Fibroblast of skin of abdomen (primary cell): ENCODE measurements at regions not wholly inside any gene's neighbourhood (a gene's known extent, or its start where the extent isn't known, plus 50 kb on each side); places are given as distances from the start of the nearest gene placed in this dataset.
A peak's percentile ranks its signal among the peaks of the same experiment; 100 is the strongest.

Experiments used
- DNase-seq: peaks from one replicate; pipeline ENCODE4 v3.0.0-alpha.2; 2013

DNA sequence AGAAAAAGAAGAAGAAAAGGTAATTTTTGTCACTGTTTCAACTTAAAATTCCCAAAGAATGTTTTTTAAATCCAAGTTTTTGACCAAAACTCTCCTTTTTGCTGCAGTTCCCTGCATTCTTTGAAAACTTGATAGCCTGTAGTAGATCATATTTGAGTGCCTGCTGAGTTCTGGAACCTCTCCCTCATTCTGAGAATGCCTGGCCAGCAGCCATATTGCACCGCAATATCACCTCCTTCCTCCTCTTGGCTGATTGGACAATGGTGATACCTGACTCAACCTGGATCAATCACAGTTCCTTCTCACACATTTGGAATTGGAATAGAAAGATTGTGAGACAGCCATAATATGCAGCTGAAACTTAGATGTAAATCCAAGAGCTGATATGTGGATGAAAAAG lies 97.6 kb upstream of the GAP43 start:
- DNase-seq: peak; percentile 32

DNA sequence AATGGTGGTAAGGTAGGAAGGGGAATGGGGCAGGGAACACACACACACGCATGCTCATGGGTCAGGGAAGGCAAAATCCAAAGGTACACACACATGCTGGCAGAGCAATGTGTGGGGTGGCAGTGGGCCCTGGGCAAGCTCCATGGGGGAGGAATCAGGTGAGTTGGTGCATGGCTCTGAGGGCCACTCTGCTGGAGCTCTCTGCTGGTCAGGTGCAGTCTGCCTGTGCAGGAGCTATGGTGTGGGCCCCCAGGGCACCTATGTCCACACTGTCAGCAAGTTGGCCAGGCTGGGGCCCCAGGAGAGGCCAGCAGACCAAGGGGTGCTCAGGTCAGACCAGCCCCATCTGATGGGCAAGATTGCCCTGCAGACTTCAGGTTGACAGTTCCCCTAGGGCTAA lies 90.1 kb upstream of the GAP43 start:
- no peak for DNase-seq

DNA sequence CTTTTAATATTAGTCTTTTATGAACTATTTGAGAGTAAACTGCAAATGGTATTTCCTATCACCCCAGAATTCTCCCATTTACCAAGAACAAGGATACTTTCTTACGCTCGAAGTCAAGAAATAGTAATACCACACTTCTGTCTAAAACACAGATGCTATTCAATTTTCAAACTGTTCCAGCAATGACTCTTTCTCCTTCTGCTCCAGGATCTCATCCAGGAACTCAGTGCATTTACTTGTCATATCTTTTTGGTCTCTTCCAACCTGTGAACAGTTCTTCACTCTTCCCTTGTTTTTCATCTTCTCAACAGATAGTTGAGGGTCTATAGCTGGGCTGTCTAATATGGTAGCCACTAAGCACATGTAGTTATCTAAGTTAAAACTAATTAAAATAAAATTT lies 87.1 kb upstream of the GAP43 start:
- DNase-seq: no peak

DNA sequence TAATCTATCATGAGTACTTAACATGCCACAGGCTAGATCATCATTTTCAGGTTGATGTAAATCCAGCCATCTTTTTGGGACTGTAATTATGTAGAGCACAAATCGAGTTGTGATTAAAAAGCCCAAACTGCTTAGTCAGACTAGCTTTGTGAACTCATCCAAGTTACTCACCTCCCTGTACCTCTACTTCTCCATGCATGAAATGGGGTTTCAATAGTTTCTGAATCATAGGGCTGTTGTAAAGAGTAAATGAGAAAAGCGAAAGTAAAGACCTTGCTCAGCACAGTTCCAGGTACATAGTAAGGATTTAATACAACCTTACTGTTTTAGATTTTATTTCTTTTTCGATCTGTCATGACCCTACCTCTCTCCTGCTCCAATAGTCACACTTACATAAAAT lies 85.6 kb upstream of the GAP43 start:
- no peak for DNase-seq

DNA sequence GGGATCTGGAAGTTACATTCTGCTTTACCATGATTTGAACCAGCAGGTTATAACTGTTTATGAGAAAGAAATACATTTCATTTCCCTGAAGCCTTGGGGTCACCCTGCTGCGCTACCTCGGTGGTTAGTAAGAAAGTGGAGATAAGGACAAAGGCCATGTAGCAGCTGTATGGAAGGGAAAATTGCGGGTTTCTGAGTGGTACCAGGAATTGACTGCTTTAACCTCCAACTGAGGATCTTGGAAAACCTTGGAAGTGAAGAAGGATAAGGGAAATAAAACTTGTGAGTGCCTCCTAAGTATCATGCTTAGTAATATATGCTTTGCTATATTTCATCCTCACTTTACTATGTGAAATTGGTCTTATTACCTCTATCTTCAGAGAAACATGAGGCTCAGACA lies 76.1 kb upstream of the GAP43 start:
- DNase-seq: no peak

DNA sequence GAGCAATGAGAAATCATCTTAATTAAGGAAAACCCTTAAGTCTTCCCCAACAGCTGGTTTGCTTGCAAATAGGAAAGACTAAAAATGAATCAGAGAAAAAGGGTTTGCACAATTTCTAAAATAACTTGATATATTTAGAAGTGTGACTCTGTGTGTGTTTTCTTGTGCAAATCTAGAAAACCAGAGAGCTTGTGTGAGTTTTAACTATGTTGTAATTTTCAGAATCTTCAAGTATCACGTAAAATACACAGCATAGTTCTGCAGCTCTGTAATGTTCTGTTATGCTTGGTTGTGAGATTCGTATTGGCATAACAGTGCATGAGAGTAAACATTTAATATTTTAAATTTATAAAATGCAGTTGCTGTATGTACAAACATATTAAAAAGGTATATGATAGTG lies 74.7 kb upstream of the GAP43 start:
- DNase-seq: no peak

DNA sequence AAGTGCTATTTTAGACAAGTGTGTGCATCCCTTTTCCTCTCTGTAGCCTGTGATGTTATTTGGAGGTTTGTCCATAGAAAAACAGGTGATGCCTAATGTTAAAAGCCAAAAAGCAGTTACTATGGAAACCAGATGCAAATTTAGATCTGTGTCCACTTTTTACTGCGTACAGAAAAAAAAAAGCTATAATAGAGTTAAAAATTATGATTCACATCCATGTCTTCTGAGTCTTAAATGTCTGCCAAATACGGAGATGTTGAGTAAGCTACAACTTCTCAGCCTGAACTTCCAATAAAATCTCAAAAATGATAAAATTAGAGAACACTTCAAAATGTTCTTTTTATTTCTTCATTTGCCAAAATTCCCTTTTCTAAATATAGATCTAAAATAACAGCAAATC lies 74.2 kb upstream of the GAP43 start:
- DNase-seq: peak; percentile 56

DNA sequence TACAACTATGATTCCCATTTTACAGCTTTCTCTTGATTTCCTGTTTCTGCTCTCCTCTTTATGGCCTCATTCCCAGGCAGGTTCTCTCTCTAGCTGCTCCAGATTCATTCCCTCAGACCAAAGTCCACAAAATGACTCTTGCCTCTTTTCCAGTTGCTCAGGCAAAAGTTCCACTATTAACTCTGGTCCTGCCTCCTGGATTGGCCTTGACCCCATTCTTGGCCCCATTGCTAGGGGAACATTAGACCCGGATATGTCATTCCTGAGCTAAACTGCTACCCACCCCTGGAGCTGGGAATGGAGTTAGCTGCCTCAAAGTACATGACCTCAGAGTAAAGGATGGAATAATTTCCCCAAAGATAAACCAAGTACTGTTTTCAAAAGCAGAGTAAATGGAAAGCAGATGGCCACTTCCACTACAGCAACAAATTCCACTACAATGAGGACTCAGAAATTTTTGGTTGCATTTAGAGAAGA lies 73.0 kb upstream of the GAP43 start:
- peak; percentile 62 for DNase-seq

DNA sequence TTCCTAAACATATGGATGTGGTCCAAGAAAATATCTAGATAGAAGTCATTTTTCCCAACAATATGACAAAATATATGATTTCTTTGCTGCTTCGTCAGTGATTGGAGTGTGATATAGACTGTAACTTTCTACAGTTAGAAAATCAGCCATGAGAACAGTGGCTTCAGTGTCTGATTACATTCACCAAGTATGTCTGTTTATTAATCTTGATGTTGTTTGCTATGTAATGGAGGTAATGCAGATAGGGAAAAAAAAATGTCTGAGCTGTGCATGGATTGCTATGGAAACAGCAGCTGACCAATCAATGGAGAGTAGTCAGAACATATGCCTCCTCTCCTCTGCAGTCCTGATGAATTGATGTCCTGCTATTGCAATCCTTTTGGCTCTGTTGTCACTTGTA lies 72.3 kb upstream of the GAP43 start:
- no peak for DNase-seq

DNA sequence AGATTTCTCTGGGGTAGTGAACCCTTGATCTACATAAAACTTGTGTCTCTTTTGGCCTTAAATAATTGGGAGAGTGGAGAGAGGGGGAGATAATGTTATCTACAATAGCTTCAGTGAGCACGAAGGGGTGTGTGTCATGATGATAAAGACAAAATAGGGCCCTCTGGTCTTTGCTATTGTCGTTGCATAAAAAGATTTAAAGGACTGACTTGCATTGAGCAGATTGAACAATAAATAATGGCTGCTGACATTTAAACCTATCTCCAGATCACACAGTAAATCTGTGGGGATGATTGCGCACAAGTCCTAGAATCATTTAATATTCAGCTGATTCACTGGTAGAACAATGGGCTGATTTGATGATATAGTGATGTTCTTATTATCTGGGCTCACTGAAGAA lies 71.3 kb upstream of the GAP43 start:
- DNase-seq: no peak

DNA sequence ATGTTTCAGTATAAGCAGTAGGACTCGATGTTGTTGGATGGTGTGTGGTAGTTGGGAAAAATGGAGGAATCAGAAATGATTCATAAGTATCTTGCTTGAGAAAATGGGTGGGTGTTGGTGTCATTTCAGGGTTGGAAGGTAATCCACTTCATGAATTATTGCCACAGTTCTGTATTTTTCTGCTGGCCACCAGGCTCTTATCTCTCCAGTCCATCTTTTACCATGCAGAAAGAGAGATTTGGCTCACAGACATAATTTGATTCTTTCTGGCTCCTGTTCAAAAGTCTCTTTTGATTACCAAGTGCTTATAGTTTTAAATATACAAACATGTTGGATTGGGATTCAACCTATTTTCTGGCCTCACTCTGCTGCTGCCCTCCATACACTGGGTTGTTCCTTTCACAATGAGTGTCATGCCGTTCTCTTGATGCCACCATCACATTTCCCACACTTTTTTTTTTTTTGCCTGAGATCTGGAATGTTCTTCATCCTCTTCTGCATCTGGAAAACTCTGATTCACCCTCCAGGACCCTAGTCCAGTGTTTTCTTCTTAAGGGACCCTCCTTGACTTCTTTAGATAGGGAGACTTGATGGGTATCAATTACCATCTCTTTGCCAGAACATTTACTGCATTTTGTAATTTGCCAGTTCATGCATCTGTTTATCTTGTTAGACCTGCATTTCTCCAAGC lies 69.4 kb upstream of the GAP43 start:
- peak; percentile 16 for DNase-seq

DNA sequence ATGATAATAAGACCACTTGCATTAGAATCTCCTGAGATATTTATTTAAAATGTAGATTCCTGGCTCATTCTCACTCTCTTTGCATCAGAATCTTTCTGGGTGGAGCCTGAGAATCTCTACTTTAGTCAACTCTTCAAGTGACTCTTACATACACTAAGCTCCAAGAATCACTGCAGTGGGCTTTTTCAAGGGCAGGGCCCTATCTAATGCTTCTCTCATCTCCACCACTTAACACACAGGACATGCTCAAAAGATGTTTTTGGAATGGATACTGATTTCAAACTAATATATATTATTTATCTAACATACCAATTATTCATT lies 68.9 kb upstream of the GAP43 start:
- no peak for DNase-seq

DNA sequence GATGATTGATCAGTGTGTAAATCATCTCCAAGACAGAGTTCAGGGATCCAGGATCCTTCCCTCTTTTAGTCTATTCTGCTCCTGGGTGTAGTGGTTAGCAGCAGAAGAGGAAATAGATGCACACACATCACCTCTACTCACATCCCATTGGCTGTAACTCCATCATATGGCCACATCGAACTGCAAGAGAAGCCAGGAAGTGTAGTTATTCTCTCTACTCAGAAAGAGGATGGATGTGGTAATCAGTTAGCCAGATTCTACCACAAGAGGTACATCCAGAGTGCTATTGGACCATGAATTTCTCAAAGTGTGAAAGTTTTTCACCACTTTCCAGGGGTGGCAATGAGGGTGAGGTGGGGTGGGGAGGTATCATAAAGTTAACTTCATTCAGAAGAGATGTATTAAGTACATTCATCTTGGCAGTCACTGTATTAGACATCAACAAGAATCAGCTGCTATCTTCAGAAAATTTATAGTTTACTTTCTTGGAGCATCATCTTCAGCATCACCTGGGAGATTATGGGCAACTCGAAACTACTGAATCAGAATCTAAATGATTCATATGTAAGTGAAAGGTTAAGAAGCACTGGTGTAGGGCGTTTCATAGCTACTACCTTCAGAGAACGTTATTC lies 60.6 kb upstream of the GAP43 start:
- no peak for DNase-seq

DNA sequence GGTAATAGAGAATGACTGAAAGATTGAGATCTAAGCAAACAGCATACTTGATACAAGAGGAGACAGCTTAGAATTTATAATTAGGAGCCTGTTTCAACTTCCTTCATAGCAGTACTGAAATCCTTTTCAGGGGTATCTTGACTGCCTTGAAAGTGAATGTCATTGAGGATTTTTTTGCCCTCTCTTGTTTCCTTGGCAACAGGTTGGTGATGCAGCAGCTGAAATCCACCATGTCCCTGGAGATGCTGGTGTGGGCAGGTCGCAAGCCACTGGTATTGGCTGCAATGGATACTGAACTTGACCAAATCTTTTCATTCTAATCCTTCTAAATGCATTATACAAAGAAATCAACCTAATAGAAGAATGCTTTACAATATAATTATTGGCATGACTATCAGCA lies 59.3 kb upstream of the GAP43 start:
- no peak for DNase-seq

DNA sequence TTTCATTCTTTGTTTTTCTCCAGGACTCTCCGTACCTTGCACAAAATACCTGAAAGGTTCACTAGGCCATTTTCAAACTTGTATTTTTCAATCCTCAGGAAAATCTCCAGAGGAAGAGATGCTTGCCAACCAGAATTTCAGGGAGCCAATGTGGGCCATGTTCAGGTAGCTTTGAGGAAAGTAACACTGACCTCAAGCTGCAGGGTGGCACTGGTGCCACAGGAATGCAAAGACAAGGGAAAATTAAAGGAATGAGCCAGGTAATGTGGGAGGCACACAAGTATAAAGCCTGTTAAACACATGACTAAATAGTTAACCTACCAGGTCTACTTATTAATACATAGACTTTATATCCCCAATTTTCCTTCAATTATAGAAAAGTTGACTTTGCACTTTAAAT lies 51.9 kb upstream of the GAP43 start:
- DNase-seq: no peak
